CD4-positive, CD25-positive, alpha-beta regulatory T cell (primary cell): ENCODE measurements at regions not wholly inside any gene's neighbourhood (a gene's known extent, or its start where the extent isn't known, plus 50 kb on each side); places are given as distances from the start of the nearest gene placed in this dataset.

Source experiments
- ATAC-seq, 2 donors: fragments of 150-1000 bp; cut with Tn5 transposase; one replicate each; pipeline ENCODE4 v1.10.0; 2021; ENCODE audit warnings: low read depth in 2 of 2, moderate number of reproducible peaks in 2 of 2, moderate library complexity in 1 of 2
- DNase-seq, 3 donors: peaks; one replicate each; pipeline versions ENCODE4 v3.0.0 to v3.0.0-alpha.2; 2012 to 2022; ENCODE audit warnings: mixed read lengths in 1 of 3
- H3K27ac ChIP-seq: one replicate; pipeline ENCODE4 v1.7.0; 2013; ENCODE audit warnings: mild to moderate bottlenecking, low read length; ENCODE audit not compliant: insufficient read depth, poor library complexity, severe bottlenecking
- H3K27me3 ChIP-seq: one replicate; pipeline ENCODE4 v1.7.0; 2013; ENCODE audit warnings: low read length; ENCODE audit not compliant: control insufficient read depth, insufficient read depth
- H3K36me3 ChIP-seq: one replicate; pipeline ENCODE4 v1.7.0; 2013; ENCODE audit warnings: mild to moderate bottlenecking, low read length, moderate library complexity; ENCODE audit not compliant: control insufficient read depth, insufficient read depth
- H3K4me1 ChIP-seq: 2 replicates; pipeline ENCODE4 v1.7.0; 2013; ENCODE audit warnings: mild to moderate bottlenecking, low read length; ENCODE audit not compliant: insufficient read depth, control insufficient read depth, poor library complexity, severe bottlenecking
- H3K4me3 ChIP-seq: one replicate; pipeline ENCODE4 v1.7.0; 2013; ENCODE audit warnings: low read depth, mild to moderate bottlenecking, low read length, moderate library complexity
- H3K9me3 ChIP-seq, 2 experiments: 1 replicate in 1 of 2; 2 replicates in 1 of 2; pipeline ENCODE4 v1.7.0; 2013; ENCODE audit warnings: low read length in 2 of 2, mild to moderate bottlenecking in 1 of 2, moderate library complexity in 1 of 2; ENCODE audit not compliant: control insufficient read depth in 2 of 2
- H3K27ac Mint-ChIP-seq, 3 donors: one replicate each; pipeline ENCODE4 v1.8.0; 2020 to 2022; ENCODE audit warnings: mild to moderate bottlenecking in 3 of 3, mixed read lengths in 3 of 3, moderate library complexity in 2 of 3
- H3K27me3 Mint-ChIP-seq: one replicate; pipeline ENCODE4 v1.8.0; 2022; ENCODE audit warnings: mild to moderate bottlenecking, mixed read lengths
- H3K36me3 Mint-ChIP-seq: one replicate; pipeline ENCODE4 v1.8.0; 2020; ENCODE audit warnings: mixed read lengths
- H3K4me1 Mint-ChIP-seq, 4 donors: one replicate each; pipeline ENCODE4 v1.8.0; 2020 to 2022; ENCODE audit warnings: mixed read lengths in 4 of 4, mild to moderate bottlenecking in 1 of 4
- H3K4me3 Mint-ChIP-seq, 4 donors: one replicate each; pipeline ENCODE4 v1.8.0; 2020 to 2022; ENCODE audit warnings: mild to moderate bottlenecking in 4 of 4, mixed read lengths in 4 of 4, moderate library complexity in 3 of 4
- H3K9me3 Mint-ChIP-seq, 7 donors: one replicate each; pipeline ENCODE4 v1.8.0; 2020 to 2022; ENCODE audit warnings: mixed read lengths in 7 of 7, mild to moderate bottlenecking in 3 of 7, moderate library complexity in 2 of 7

DNA sequence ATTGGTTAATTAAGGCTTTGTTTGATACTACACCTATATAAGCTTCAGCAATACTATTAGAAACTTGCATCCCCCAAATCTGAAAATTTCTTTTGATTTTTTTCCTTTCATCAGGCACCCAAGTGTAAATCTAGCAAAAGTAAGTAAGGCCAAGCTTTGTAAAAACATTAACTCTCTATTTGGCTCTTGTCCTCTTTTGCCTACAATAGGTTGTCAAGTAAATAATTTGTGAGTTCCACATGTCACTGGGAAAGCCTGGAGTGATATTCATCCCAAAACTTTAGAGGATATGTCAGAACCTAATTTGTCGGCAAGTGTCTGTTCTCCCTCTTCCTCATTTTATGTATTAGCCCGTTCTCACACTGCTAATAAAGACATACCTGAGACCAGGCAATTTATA, 492.4 kb downstream of the IPMK start:
- DNase-seq (no peak), ATAC-seq (no peak)
- Mint-ChIP-seq H3K9me3 (peaks cover 0 to 11% (median 4%) of the 10 kb centered on the region in 7 donors), H3K27ac (no peak overlapping the region), H3K36me3 (no peaks in the 10 kb centered on the region), H3K4me1 (no peaks in the 10 kb centered on the region), H3K27me3 (no peaks in the 10 kb centered on the region), H3K4me3 (no peak overlapping the region)
- Histone ChIP-seq H3K4me3 (no peak overlapping the region), H3K27me3 (no peaks in the 10 kb centered on the region), H3K27ac (no peak overlapping the region), H3K4me1 (no peaks in the 10 kb centered on the region), H3K9me3 (peaks cover 0 to 6% of the 10 kb centered on the region in 2 experiments), H3K36me3 (no peaks in the 10 kb centered on the region)

GRCh38 chr10:57769298-57769697, 498.4 kb downstream of the IPMK start:
- H3K27me3 ChIP-seq, result no peaks in the 10 kb centered on the region
- ATAC-seq (no peak), DNase-seq (no peak)
- H3K4me1 ChIP-seq, result no peaks in the 10 kb centered on the region
- no peak overlapping the region for H3K4me3 Mint-ChIP-seq
- peaks cover 2 to 24% (median 9%) of the 10 kb centered on the region in 7 donors for H3K9me3 Mint-ChIP-seq
- H3K27ac Mint-ChIP-seq, result no peak overlapping the region
- no peaks in the 10 kb centered on the region for H3K36me3 Mint-ChIP-seq
- no peak overlapping the region for H3K4me3 ChIP-seq
- H3K4me1 Mint-ChIP-seq, result no peaks in the 10 kb centered on the region
- no peaks in the 10 kb centered on the region for H3K36me3 ChIP-seq
- no peak overlapping the region for H3K27ac ChIP-seq
- no peaks in the 10 kb centered on the region for H3K9me3 ChIP-seq
- no peaks in the 10 kb centered on the region for H3K27me3 Mint-ChIP-seq

GRCh38 chr10:57759777-57760176, 507.9 kb downstream of the IPMK start:
- Histone ChIP-seq H3K36me3 (no peaks in the 10 kb centered on the region), H3K4me3 (no peak overlapping the region), H3K9me3 (no peaks in the 10 kb centered on the region), H3K4me1 (no peaks in the 10 kb centered on the region), H3K27me3 (no peaks in the 10 kb centered on the region), H3K27ac (no peak overlapping the region)
- Mint-ChIP-seq H3K4me3 (no peak overlapping the region), H3K9me3 (peaks cover 0 to 11% (median 6%) of the 10 kb centered on the region in 7 donors), H3K36me3 (no peaks in the 10 kb centered on the region), H3K4me1 (no peaks in the 10 kb centered on the region), H3K27ac (no peak overlapping the region), H3K27me3 (no peaks in the 10 kb centered on the region)
- DNase-seq (no peak), ATAC-seq (no peak)

DNA sequence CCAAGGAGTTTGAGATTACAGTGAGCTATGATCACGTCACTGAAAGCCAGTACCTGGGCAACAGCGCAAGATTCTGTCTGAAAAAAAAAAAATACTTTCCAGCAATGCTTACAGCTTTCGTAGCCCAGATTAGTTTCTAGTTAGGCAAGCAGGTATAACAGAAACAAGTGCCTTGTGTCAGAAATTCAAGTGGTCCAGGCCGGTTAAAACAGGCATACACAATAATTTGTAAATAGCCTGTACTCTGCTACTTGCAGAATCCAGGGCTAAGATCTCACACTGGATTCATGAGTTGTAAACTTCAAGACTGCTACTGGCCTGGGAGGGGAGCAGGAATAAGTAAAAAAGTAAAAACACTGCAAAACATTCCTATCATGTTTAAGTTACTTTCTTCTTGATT, 512.9 kb downstream of the IPMK start:
- H3K27me3 Mint-ChIP-seq, result no peaks in the 10 kb centered on the region
- ATAC-seq (no peak), DNase-seq (no peak)
- H3K9me3 ChIP-seq, result peaks cover 0 to 2% of the 10 kb centered on the region in 2 experiments
- no peak overlapping the region for H3K4me3 Mint-ChIP-seq
- H3K27ac ChIP-seq, result no peak overlapping the region
- H3K4me1 ChIP-seq, result no peaks in the 10 kb centered on the region
- H3K9me3 Mint-ChIP-seq, result peaks cover 2 to 19% (median 6%) of the 10 kb centered on the region in 7 donors
- H3K4me1 Mint-ChIP-seq, result no peaks in the 10 kb centered on the region
- H3K36me3 Mint-ChIP-seq, result no peaks in the 10 kb centered on the region
- no peaks in the 10 kb centered on the region for H3K36me3 ChIP-seq
- H3K4me3 ChIP-seq, result no peak overlapping the region
- no peaks in the 10 kb centered on the region for H3K27me3 ChIP-seq
- no peak overlapping the region for H3K27ac Mint-ChIP-seq

DNA sequence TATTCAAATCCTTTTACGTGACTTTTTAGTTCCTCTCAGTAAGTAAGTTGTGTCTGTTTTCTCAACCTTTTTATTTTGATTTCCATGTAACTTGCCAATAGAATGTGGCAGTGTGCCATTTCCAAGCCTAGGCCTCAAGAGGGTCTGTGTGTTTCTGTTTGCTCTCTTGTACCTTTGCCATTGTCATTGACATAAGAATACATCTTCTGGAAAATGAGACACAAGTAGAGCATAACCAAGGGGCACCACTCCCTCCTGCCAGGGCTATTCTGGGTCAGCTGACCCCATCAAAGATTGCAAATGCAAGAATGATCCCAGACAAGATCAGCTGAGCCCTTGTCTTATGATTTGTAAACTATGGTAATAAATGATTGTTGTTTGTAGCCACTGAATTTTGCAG, 524.0 kb downstream of the IPMK start:
- no peak overlapping the region for H3K27ac ChIP-seq
- ATAC-seq, result no peak
- H3K4me3 ChIP-seq, result no peak overlapping the region
- H3K9me3 ChIP-seq, result no peaks in the 10 kb centered on the region
- H3K36me3 ChIP-seq, result no peaks in the 10 kb centered on the region
- no peak overlapping the region for H3K27ac Mint-ChIP-seq
- H3K27me3 ChIP-seq, result no peaks in the 10 kb centered on the region
- H3K4me3 Mint-ChIP-seq, result no peak overlapping the region
- DNase-seq, result no peak
- H3K27me3 Mint-ChIP-seq, result no peaks in the 10 kb centered on the region
- no peaks in the 10 kb centered on the region for H3K4me1 ChIP-seq
- no peaks in the 10 kb centered on the region for H3K36me3 Mint-ChIP-seq
- H3K4me1 Mint-ChIP-seq, result no peaks in the 10 kb centered on the region
- peaks cover 0 to 11% (median 5%) of the 10 kb centered on the region in 7 donors for H3K9me3 Mint-ChIP-seq

GRCh38 chr10:57741751-57742150, 525.9 kb downstream of the IPMK start:
- DNase-seq (no peak), ATAC-seq (no peak)
- Histone ChIP-seq H3K36me3 (no peaks in the 10 kb centered on the region), H3K4me1 (no peaks in the 10 kb centered on the region), H3K27ac (no peak overlapping the region), H3K9me3 (no peaks in the 10 kb centered on the region), H3K4me3 (no peak overlapping the region), H3K27me3 (no peaks in the 10 kb centered on the region)
- Mint-ChIP-seq H3K4me3 (no peak overlapping the region), H3K27me3 (no peaks in the 10 kb centered on the region), H3K4me1 (no peaks in the 10 kb centered on the region), H3K27ac (no peak overlapping the region), H3K36me3 (no peaks in the 10 kb centered on the region), H3K9me3 (peaks cover 0 to 14% (median 6%) of the 10 kb centered on the region in 7 donors)

- no peak for ATAC-seq
- Histone ChIP-seq H3K36me3 (no peaks in the 10 kb centered on the region), H3K9me3 (no peaks in the 10 kb centered on the region), H3K27ac (no peak overlapping the region), H3K4me3 (no peak overlapping the region), H3K4me1 (no peaks in the 10 kb centered on the region), H3K27me3 (no peaks in the 10 kb centered on the region)
- Mint-ChIP-seq H3K4me1 (no peaks in the 10 kb centered on the region), H3K4me3 (no peak overlapping the region), H3K9me3 (peaks cover 0 to 15% (median 5%) of the 10 kb centered on the region in 7 donors), H3K36me3 (no peaks in the 10 kb centered on the region), H3K27ac (no peak overlapping the region), H3K27me3 (no peaks in the 10 kb centered on the region)
- no peak for DNase-seq
These were observed 544.4 kb downstream of the IPMK start for GRCh38 chr10:57723305-57723704.

DNA sequence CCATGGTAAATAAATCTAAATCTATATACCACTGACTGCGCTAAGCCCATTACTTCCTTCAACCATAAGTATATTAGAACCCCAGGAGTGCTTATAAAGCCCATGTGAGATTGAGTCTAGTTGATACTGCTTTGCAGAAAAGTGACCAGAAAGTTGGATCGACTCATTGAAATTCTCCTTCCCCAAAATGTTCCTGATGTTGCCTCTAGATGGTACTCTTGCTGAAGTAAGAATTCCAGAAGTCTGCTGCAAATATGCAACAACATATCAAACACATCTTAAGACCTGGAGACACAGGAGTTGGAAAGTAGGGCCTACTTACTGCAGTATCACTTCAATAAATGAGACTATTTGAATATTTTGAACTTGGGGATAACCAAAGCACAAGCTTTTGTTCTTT, 550.8 kb downstream of the IPMK start:
- DNase-seq (no peak), ATAC-seq (no peak)
- no peaks in the 10 kb centered on the region for H3K36me3 ChIP-seq
- H3K27ac ChIP-seq, result no peak overlapping the region
- no peaks in the 10 kb centered on the region for H3K27me3 ChIP-seq
- no peaks in the 10 kb centered on the region for H3K4me1 Mint-ChIP-seq
- H3K9me3 Mint-ChIP-seq, result peaks cover 0 to 14% (median 5%) of the 10 kb centered on the region in 7 donors
- H3K27me3 Mint-ChIP-seq, result no peaks in the 10 kb centered on the region
- H3K4me1 ChIP-seq, result no peaks in the 10 kb centered on the region
- no peaks in the 10 kb centered on the region for H3K9me3 ChIP-seq
- H3K4me3 Mint-ChIP-seq, result no peak overlapping the region
- no peaks in the 10 kb centered on the region for H3K36me3 Mint-ChIP-seq
- H3K27ac Mint-ChIP-seq, result no peak overlapping the region
- H3K4me3 ChIP-seq, result no peak overlapping the region
